IMR-90 (cell line): ENCODE measurements at regions not wholly inside any gene's neighbourhood (a gene's known extent, or its start where the extent isn't known, plus 50 kb on each side); places are given as distances from the start of the nearest gene placed in this dataset.

Source experiments
- ATAC-seq: fragments of 200-7000 bp; cut with Tn5 transposase; 2 replicates; pipeline ENCODE4 v1.9.1; 2020; ENCODE audit warnings: low read depth, mild to moderate bottlenecking, moderate library complexity
- BruUV-seq: library from RNA; stranded (reverse); fragments of 400-500 nt; replicated peaks from 2 replicates; lab custom pipeline; 2021; lab: Mats Ljungman, UMichigan
- CTCF ChIA-PET: fragments of 300-600 bp; formaldehyde crosslinking; extraction: SDS; loops from one replicate; lab custom pipeline; 2021; ENCODE audit warnings: antibody characterized with exemption; lab: Yijun Ruan, JAX
- POLR2A ChIA-PET: fragments of 300-600 bp; sonication (Branson Sonifier 250); formaldehyde crosslinking; loops from one replicate; lab custom pipeline; 2022; ENCODE audit warnings: antibody characterized with exemption; ENCODE audit not compliant: unreplicated experiment; lab: Charles Lee
- DNase-seq: peaks from one replicate; pipeline ENCODE4 v3.0.0; 2013
- H2AFZ ChIP-seq: replicated peaks from 2 replicates; pipeline ENCODE3; 2013; ENCODE audit warnings: low read length, mild to moderate bottlenecking; ENCODE audit not compliant: poor library complexity
- H2AK5ac ChIP-seq: 2 replicates; pipeline ENCODE4 v1.6.1; 2013; ENCODE audit warnings: low read depth, low read length, inconsistent platforms
- H2AK9ac ChIP-seq: replicated peaks from 2 replicates; pipeline ENCODE3; 2013; ENCODE audit warnings: mild to moderate bottlenecking, low read depth, low read length, moderate library complexity; ENCODE audit not compliant: poor library complexity
- H2BK120ac ChIP-seq: 2 replicates; pipeline ENCODE4 v1.6.1; 2013; ENCODE audit warnings: low read depth, low read length, inconsistent platforms
- H2BK15ac ChIP-seq: 3 replicates; pipeline ENCODE4 v1.6.1; 2013; ENCODE audit warnings: low read depth, low read length, inconsistent platforms
- H2BK20ac ChIP-seq: 2 replicates; pipeline ENCODE4 v1.6.1; 2013; ENCODE audit warnings: low read depth, mild to moderate bottlenecking, inconsistent platforms, low read length, moderate library complexity
- H2BK5ac ChIP-seq: 2 replicates; pipeline ENCODE4 v1.6.1; 2013; ENCODE audit warnings: mild to moderate bottlenecking, low read depth, low read length, inconsistent platforms; ENCODE audit not compliant: poor library complexity, severe bottlenecking
- H3K14ac ChIP-seq: replicated peaks from 2 replicates; pipeline ENCODE4 v1.6.1; 2013; ENCODE audit warnings: low read depth, low read length, inconsistent platforms
- H3K18ac ChIP-seq: 2 replicates; pipeline ENCODE4 v1.6.1; 2013; ENCODE audit warnings: low read depth, low read length, control low read depth
- H3K23ac ChIP-seq: 2 replicates; pipeline ENCODE4 v1.6.1; 2013; ENCODE audit warnings: low read depth, low read length, inconsistent platforms
- H3K27ac ChIP-seq: 2 replicates; pipeline ENCODE4 v1.5.1; 2013; ENCODE audit warnings: mild to moderate bottlenecking, control low read depth, low read length; ENCODE audit not compliant: insufficient read depth
- H3K27me3 ChIP-seq: 2 replicates; pipeline ENCODE4 v1.6.1; 2013; ENCODE audit warnings: low read length; ENCODE audit not compliant: control insufficient read depth, insufficient read depth
- H3K36me3 ChIP-seq: 2 replicates; pipeline ENCODE4 v1.6.1; 2013; ENCODE audit warnings: low read length, mixed read lengths; ENCODE audit not compliant: control insufficient read depth, insufficient read depth
- H3K4ac ChIP-seq: 2 replicates; pipeline ENCODE4 v1.6.1; 2013; ENCODE audit warnings: low read depth, low read length, inconsistent platforms
- H3K4me1 ChIP-seq: 2 replicates; pipeline ENCODE4 v1.6.1; 2013; ENCODE audit warnings: low read length, mixed read lengths; ENCODE audit not compliant: control insufficient read depth, insufficient read depth
- H3K4me2 ChIP-seq: 2 replicates; pipeline ENCODE4 v1.6.1; 2013; ENCODE audit warnings: low read depth, mild to moderate bottlenecking, control low read depth, low read length, moderate library complexity
- H3K4me3 ChIP-seq: 2 replicates; pipeline ENCODE4 v1.5.1; 2013; ENCODE audit warnings: low read depth, mild to moderate bottlenecking, control low read depth, low read length, moderate library complexity; ENCODE audit not compliant: insufficient read depth
- H3K56ac ChIP-seq: 2 replicates; pipeline ENCODE4 v1.6.1; 2013; ENCODE audit warnings: low read length, inconsistent platforms; ENCODE audit not compliant: insufficient read depth; ENCODE audit errors: extremely low read depth
- H3K79me1 ChIP-seq, 2 experiments: 2 replicates each; pipeline ENCODE4 v1.6.1; 2013; ENCODE audit warnings: low read length in 2 of 2, inconsistent platforms in 1 of 2, low read depth in 1 of 2
- H3K9ac ChIP-seq: 2 replicates; pipeline ENCODE4 v1.6.1; 2013; ENCODE audit warnings: low read depth, low read length, control low read depth
- H3K9me1 ChIP-seq: 2 replicates; pipeline ENCODE4 v1.6.1; 2013; ENCODE audit warnings: low read length, inconsistent platforms; ENCODE audit not compliant: insufficient read depth
- H3K9me3 ChIP-seq: 2 replicates; pipeline ENCODE4 v1.6.1; 2013; ENCODE audit warnings: low read length; ENCODE audit not compliant: control insufficient read depth, insufficient read depth
- H4K20me1 ChIP-seq: 2 replicates; pipeline ENCODE4 v1.6.1; 2013; ENCODE audit warnings: low read length, inconsistent platforms; ENCODE audit not compliant: insufficient read depth
- H4K5ac ChIP-seq: 2 replicates; pipeline ENCODE4 v1.6.1; 2013; ENCODE audit warnings: mild to moderate bottlenecking, low read depth, low read length, control low read depth
- H4K8ac ChIP-seq, 2 experiments: 2 replicates each; pipeline ENCODE4 v1.6.1; 2013; ENCODE audit warnings: low read depth in 2 of 2, low read length in 2 of 2, control low read depth in 1 of 2, inconsistent platforms in 1 of 2
- H4K91ac ChIP-seq: 2 replicates; pipeline ENCODE4 v1.6.1; 2013; ENCODE audit warnings: low read depth, low read length, inconsistent platforms; ENCODE audit not compliant: insufficient read depth
- BHLHE40 ChIP-seq: fragments of 150-350 bp; IDR thresholded peaks from 2 replicates; pipeline ENCODE4 v1.6.1; 2016; ENCODE audit warnings: mild to moderate bottlenecking, low read depth, low read length
- CHD1 ChIP-seq: IDR thresholded peaks from 2 replicates; pipeline ENCODE4 v1.6.1; 2012; ENCODE audit warnings: low read depth, low read length, improper control_type of control experiment
- MAZ ChIP-seq: IDR thresholded peaks from 2 replicates; pipeline ENCODE4 v1.6.1; 2012; ENCODE audit warnings: low read depth, mild to moderate bottlenecking, low read length, improper control_type of control experiment, moderate library complexity, borderline replicate concordance
- MXI1 ChIP-seq: IDR thresholded peaks from 2 replicates; pipeline ENCODE4 v1.6.1; 2012; ENCODE audit warnings: low read depth, mild to moderate bottlenecking, low read length, moderate library complexity, borderline replicate concordance
- POLR2A ChIP-seq: IDR thresholded peaks from 2 replicates; pipeline ENCODE4 v1.6.1; 2012; ENCODE audit warnings: mild to moderate bottlenecking, low read depth, low read length
- WGBS, 2 experiments: methylation state at CpG; one replicate each; pipeline versions ENCODE4 v1.1.5 to v1.1.7; 2013; ENCODE audit warnings: missing lambda C conversion rate in 2 of 2; ENCODE audit not compliant: insufficient read length in 1 of 2; ENCODE audit errors: extremely low coverage in 2 of 2; 5-methylcytosine and 5-hydroxymethylcytosine counted together
- dilution Hi-C: fragments of 300-500 bp; cut with HindIII; formaldehyde crosslinking; loops from one replicate; pipeline ENCODE4 v1.14.3; 2018; ENCODE audit warnings: low sequenced_read_pairs; ENCODE audit not compliant: unreplicated experiment
- in situ Hi-C: fragments of 300-500 bp; cut with MboI; formaldehyde crosslinking; loops from 3 replicates; pipeline ENCODE4 v1.14.3; 2019; ENCODE audit warnings: low sequenced_read_pairs, inconsistent platforms, mixed read lengths
- intact Hi-C: fragments of 100-400 bp; cut with micrococcal nuclease; formaldehyde crosslinking; loops from 2 replicates; pipeline ENCODE4 v1.10.0; 2022
- TF ChIP-seq, protein P1 (sequence below): fragments of 150-350 bp; IDR thresholded peaks from 2 replicates; pipeline ENCODE4 v1.6.1; 2017; ENCODE audit warnings: mild to moderate bottlenecking, antibody characterized with exemption, low read length, low read depth

DNA sequence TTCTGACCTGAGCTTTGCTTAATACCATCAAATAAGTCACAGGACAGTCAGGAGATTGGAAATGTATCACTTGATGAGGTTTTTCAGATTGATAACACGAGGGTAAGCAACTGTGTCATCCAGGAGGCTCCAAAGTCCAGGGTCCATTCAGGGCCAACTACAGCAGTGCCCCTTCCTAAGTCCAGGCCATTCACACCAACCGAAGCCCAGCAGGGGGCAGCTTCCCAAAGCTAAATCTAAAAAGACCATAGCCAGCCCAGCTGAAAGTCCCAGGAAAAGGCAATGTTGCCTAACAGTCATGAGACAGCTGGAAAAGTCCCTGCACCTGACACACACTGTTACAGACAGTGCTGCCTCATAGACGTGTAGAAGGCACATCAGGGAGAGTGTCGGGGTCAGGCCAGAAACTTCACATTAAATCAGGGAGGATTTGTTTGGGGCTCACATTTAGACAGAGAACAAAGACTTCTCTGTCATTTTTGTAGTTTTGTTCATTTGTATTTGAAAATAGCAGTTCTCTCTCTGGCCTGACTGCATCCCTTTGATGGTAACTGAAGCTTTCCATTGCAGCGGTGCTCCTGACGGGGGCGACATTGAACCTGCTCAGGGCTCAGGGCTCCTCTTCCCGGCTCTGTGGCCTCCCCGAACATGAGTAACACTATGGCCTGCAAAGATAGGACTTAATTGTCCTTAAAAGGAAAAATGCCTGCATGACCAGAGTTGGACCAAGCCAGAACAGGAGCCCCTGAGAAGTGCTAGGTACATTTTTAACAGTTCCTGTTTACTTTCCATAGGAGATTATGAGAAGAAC, 200.4 kb downstream of the NRIP1 start (continued):
- TF ChIP-seq, protein P1, sequence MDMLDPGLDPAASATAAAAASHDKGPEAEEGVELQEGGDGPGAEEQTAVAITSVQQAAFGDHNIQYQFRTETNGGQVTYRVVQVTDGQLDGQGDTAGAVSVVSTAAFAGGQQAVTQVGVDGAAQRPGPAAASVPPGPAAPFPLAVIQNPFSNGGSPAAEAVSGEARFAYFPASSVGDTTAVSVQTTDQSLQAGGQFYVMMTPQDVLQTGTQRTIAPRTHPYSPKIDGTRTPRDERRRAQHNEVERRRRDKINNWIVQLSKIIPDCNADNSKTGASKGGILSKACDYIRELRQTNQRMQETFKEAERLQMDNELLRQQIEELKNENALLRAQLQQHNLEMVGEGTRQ = peak; percentile 52; the same call in 1 of the 2 replicates
- no peak for TF ChIP-seq CHD1

DNA sequence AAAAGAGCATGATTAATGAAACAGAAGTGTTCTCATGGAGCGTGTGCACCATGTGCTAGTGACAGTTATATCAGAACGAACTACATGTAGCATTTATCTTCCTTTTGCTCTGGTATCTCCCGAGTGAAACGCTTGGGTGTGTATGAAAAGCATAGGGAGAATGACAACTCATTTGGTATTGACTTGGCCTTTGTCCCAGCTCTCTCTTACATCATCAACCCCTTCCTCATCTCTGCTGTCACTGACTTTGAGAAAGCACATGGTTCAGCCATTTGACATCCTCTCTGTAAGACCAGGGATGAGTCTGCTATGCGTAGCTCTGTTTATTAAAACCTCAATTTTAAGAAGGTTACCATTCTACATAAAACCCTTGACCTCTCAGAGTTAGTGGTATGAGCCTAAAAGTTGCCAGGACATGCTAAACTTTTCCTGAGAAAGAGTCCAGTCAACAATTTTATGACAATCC, 201.0 kb downstream of the NRIP1 start:
- CTCF ChIA-PET = interaction anchor here (0.6 to 2.6 kb wide), 14 partner anchors 10 to 1299 kb away, joined by 3 to 9 read pairs (median 3); no protein-coding TSS in a partner anchor
- Histone ChIP-seq H2BK120ac (peak overlapping the region; percentile 63), H3K56ac (no peak overlapping the region), H3K9me3 (no peaks in the 10 kb centered on the region), H3K18ac (peak overlapping the region; percentile 76), H3K27ac (no peak overlapping the region), H2BK15ac (peak overlapping the region; percentile 18; the same call in 2 of the 3 replicates), H2AK5ac (peak overlapping the region; percentile 63), H3K4me3 (no peak overlapping the region), H3K36me3 (no peaks in the 10 kb centered on the region), H3K4me1 (peaks cover 15% of the 10 kb centered on the region), H4K91ac (peak overlapping the region; percentile 26), H3K9ac (no peak overlapping the region), H3K79me1 (peaks cover 0 to 4% of the 10 kb centered on the region in 2 experiments; a peak in 2 of 4 replicates), H3K4ac (peak overlapping the region; percentile 53), H2AK9ac (no peak overlapping the region), H3K23ac (no peak overlapping the region), H3K14ac (peak overlapping the region; percentile 62), H3K4me2 (no peak overlapping the region), H3K9me1 (0 out of 2 replicates have a peak, but pooled peaks cover 3% of the 10 kb centered on the region), H2BK5ac (peak overlapping the region; percentile 53), H2BK20ac (peak overlapping the region; percentile 82), H4K20me1 (no peaks in the 10 kb centered on the region), H4K5ac (peak overlapping the region; percentile 60; the same call in 1 of the 2 replicates), H3K27me3 (no peaks in the 10 kb centered on the region), H2AFZ (no peak overlapping the region), H4K8ac (peak overlapping the region in 1 of 2 experiments; percentile 6; a peak in 1 of 4 replicates)
- intact Hi-C loops = loop anchor here (1.0 to 10.0 kb wide), 6 partner anchors 153 to 731 kb away; no protein-coding TSS in a partner anchor
- no CpG with 5 or more reads among the region's 5 CpGs for WGBS, 2 experiments
- no peak for TF ChIP-seq MAZ
- TF ChIP-seq BHLHE40 = no peak
- TF ChIP-seq, protein P1 = no peak
- TF ChIP-seq CHD1 = no peak
- peak; percentile 64; the same call in 1 of the 2 replicates for TF ChIP-seq MXI1
- no peak for TF ChIP-seq POLR2A
- in situ Hi-C loops = loop anchor here (25.0 kb wide), 1 partner anchor 624 kb away; no protein-coding TSS in a partner anchor
- POLR2A ChIA-PET = no interaction called here
- ATAC-seq (peak; percentile 18), DNase-seq (peak; percentile 57)
- BruUV-seq = no TSS peak
- dilution Hi-C loops = no loop called here
